ENCODE measurements at regions not wholly inside any gene's neighbourhood (a gene's known extent, or its start where the extent isn't known, plus 50 kb on each side); places are given as distances from the start of the nearest gene placed in this dataset.

DNA sequence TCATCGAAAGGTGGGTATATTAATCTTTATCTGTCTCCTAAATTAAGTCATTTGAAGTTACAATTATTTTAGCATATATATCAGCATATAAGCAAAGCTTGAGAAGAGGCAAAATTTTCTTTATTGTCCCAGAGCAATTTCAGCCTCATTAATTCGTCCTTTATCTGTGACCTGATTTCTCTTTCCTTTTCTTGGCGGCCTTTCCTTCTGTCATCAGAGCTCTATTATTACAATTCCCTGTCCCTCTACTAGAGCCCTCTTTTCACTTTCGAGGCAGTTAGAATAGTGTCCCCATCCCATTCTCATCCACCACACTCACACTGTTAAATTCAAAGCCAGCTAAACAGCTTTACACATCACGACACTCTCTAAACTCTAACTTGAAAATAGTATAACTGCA, 1293.2 kb upstream of the FAM98A start:
- Histone ChIP-seq H3K4me1 (ENCODE audit: control insufficient read depth, insufficient read depth, low read length) (no peaks in the 10 kb centered on the region), H3K27ac (ENCODE audit: low read length) (no peak overlapping the region), H3K9me3 (ENCODE audit: control insufficient read depth, low read length) (no peaks in the 10 kb centered on the region), H3K27me3 (ENCODE audit: control insufficient read depth, insufficient read depth) (no peaks in the 10 kb centered on the region), H3K4me3 (ENCODE audit: low read length) (no peak overlapping the region)
- ATAC-seq, result peak in 1 of 2 donors; percentile 41
- intact Hi-C loops (cut with DNase I), result no loop called here
- WGBS, result 57% methylated on average over 5 of the region's 5 CpGs
- DNase-seq, result no peak

DNA sequence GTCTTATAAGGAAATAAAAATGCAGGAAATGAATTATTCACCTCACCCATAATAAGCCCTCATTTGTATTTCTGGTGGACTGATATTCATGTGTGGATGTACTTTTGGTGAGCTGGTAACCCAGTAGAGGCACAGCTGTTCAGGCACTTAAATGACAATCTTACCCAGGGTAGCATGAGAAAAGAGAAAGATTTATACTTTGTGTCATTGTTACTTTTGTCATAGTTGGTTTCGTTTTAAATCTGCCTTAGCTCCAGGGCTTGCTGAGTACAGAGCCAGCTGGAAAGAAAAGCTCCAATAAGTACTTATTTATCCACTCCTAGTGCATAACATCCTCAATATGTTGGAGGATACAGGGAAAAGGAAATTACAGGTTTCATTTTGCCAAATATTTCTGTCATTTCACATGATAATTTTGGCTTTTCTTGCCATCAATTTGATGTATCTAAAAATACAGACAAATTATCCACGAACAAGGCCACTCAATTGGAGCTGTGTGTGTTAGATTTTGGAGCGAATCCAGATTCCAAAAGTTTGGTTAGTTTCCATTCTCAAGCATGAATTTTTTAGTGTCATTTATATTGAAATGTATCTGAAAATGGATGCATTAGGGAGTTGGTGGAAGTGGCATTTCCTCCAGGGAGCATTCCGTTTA, 1276.1 kb upstream of the FAM98A start:
- Histone ChIP-seq H3K4me1 (ENCODE audit: control insufficient read depth, insufficient read depth, low read length) (no peaks in the 10 kb centered on the region), H3K4me3 (ENCODE audit: low read length) (no peak overlapping the region), H3K27me3 (ENCODE audit: control insufficient read depth, insufficient read depth) (no peaks in the 10 kb centered on the region), H3K27ac (ENCODE audit: low read length) (no peak overlapping the region), H3K9me3 (ENCODE audit: control insufficient read depth, low read length) (no peaks in the 10 kb centered on the region)
- intact Hi-C loops (cut with DNase I), result no loop called here
- no peak for DNase-seq
- 39% methylated on average over 4 of the region's 4 CpGs for WGBS
- no peak for ATAC-seq

- Histone ChIP-seq H3K9me3 (ENCODE audit: control insufficient read depth, low read length) (no peaks in the 10 kb centered on the region), H3K4me1 (ENCODE audit: control insufficient read depth, insufficient read depth, low read length) (no peaks in the 10 kb centered on the region), H3K4me3 (ENCODE audit: low read length) (no peak overlapping the region), H3K27ac (ENCODE audit: low read length) (no peak overlapping the region), H3K27me3 (ENCODE audit: control insufficient read depth, insufficient read depth) (no peaks in the 10 kb centered on the region)
- ATAC-seq, result no peak
- 75% methylated on average over 5 of the region's 5 CpGs for WGBS
- DNase-seq, result no peak
- intact Hi-C loops (cut with DNase I), result no loop called here
Measured at GRCh38 chr2:34853646-34854045, 1254.5 kb upstream of the FAM98A start.

GRCh38 chr2:34851804-34852203, 1252.7 kb upstream of the FAM98A start:
- DNase-seq (no peak), ATAC-seq (no peak)
- no peaks in the 10 kb centered on the region for H3K9me3 ChIP-seq (ENCODE audit: control insufficient read depth, low read length)
- H3K4me3 ChIP-seq (ENCODE audit: low read length), result no peak overlapping the region
- 79% methylated on average over 2 of the region's 2 CpGs for WGBS
- no peak overlapping the region for H3K27ac ChIP-seq (ENCODE audit: low read length)
- H3K27me3 ChIP-seq (ENCODE audit: control insufficient read depth, insufficient read depth), result no peaks in the 10 kb centered on the region
- intact Hi-C loops (cut with DNase I), result no loop called here
- no peaks in the 10 kb centered on the region for H3K4me1 ChIP-seq (ENCODE audit: control insufficient read depth, insufficient read depth, low read length)

DNA sequence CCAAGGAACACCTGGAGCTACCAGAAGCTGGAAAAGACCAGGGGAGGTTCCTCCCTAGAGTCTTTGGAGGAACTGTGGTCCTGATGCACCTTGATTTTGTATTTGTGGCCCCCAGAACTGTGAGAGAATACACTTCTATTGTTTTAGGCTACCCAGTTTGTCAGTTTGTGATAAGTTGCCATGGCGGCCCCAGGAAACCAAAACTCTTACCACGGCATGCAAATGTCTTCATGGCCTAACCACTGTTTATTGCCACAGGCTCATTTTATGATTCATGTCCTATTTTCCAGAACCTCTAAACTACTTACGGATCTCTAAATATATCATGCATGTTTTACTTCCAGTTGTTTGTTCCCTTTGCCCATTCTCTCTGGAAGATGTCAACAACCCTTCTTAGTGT, 1250.7 kb upstream of the FAM98A start:
- H3K9me3 ChIP-seq (ENCODE audit: control insufficient read depth, low read length), result no peaks in the 10 kb centered on the region
- no peaks in the 10 kb centered on the region for H3K27me3 ChIP-seq (ENCODE audit: control insufficient read depth, insufficient read depth)
- H3K4me1 ChIP-seq (ENCODE audit: control insufficient read depth, insufficient read depth, low read length), result no peaks in the 10 kb centered on the region
- ATAC-seq (no peak), DNase-seq (no peak)
- H3K27ac ChIP-seq (ENCODE audit: low read length), result no peak overlapping the region
- 83% methylated on average over 3 of the region's 3 CpGs for WGBS
- intact Hi-C loops (cut with DNase I), result no loop called here
- H3K4me3 ChIP-seq (ENCODE audit: low read length), result no peak overlapping the region

DNA sequence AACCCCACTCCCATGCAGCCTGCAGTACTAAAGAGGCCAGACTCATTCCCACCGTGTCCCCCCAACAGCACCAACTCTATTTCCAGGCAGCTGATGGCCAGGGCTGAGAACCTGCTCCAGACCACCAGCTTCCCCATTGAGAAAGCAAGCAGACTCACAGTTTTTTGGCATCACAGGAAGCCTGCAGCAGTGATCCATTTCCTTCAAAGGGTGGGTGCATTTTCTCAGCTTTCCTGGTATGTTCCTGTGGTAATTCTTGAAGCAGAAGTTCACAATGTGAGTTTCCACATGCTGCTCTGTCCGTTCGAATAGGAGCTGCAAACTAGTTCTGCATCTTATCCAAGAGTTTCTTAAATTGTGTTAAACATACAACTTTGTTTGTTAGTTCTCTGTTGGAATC, 1249.6 kb upstream of the FAM98A start:
- ATAC-seq (no peak), DNase-seq (no peak)
- no peak overlapping the region for H3K4me3 ChIP-seq (ENCODE audit: low read length)
- H3K27ac ChIP-seq (ENCODE audit: low read length), result no peak overlapping the region
- WGBS, result 61% methylated on average over 3 of the region's 3 CpGs
- intact Hi-C loops (cut with DNase I), result no loop called here
- no peaks in the 10 kb centered on the region for H3K9me3 ChIP-seq (ENCODE audit: control insufficient read depth, low read length)
- no peaks in the 10 kb centered on the region for H3K27me3 ChIP-seq (ENCODE audit: control insufficient read depth, insufficient read depth)
- no peaks in the 10 kb centered on the region for H3K4me1 ChIP-seq (ENCODE audit: control insufficient read depth, insufficient read depth, low read length)

- DNase-seq, result no peak
- H3K27me3 ChIP-seq (ENCODE audit: control insufficient read depth, insufficient read depth), result no peaks in the 10 kb centered on the region
- 62% methylated on average over 2 of the region's 2 CpGs for WGBS
- no peak overlapping the region for H3K27ac ChIP-seq (ENCODE audit: low read length)
- ATAC-seq, result no peak
- H3K9me3 ChIP-seq (ENCODE audit: control insufficient read depth, low read length), result no peaks in the 10 kb centered on the region
- intact Hi-C loops (cut with DNase I), result no loop called here
- H3K4me3 ChIP-seq (ENCODE audit: low read length), result no peak overlapping the region
- no peaks in the 10 kb centered on the region for H3K4me1 ChIP-seq (ENCODE audit: control insufficient read depth, insufficient read depth, low read length)
Measured at GRCh38 chr2:34848132-34848531, 1249.0 kb upstream of the FAM98A start.

GRCh38 chr2:34844629-34845028, 1245.5 kb upstream of the FAM98A start:
- no peak for DNase-seq
- Histone ChIP-seq H3K4me1 (ENCODE audit: control insufficient read depth, insufficient read depth, low read length) (no peaks in the 10 kb centered on the region), H3K4me3 (ENCODE audit: low read length) (no peak overlapping the region), H3K9me3 (ENCODE audit: control insufficient read depth, low read length) (no peaks in the 10 kb centered on the region), H3K27ac (ENCODE audit: low read length) (no peak overlapping the region), H3K27me3 (ENCODE audit: control insufficient read depth, insufficient read depth) (no peaks in the 10 kb centered on the region)
- intact Hi-C loops (cut with DNase I), result no loop called here
- no peak for ATAC-seq

DNA sequence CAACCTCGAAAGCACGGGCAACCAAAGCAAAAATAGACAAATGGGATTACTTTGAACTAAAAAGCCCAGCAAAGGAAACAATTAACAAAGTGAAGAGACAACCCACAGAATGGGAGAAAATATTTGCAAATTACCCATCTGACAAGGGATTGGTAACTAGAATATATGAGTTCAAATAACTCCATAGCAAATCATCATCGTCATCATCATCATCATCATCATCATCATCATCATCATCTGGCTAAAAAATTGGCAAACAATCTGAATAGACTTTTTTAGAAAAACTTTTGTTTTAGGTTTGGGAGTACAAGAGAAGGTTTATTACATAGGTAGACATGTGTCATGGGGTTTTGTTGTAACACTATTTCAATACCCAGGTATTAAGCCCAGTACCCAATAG, 1239.3 kb upstream of the FAM98A start:
- intact Hi-C loops (cut with DNase I), result no loop called here
- H3K4me1 ChIP-seq (ENCODE audit: control insufficient read depth, insufficient read depth, low read length), result no peaks in the 10 kb centered on the region
- H3K27ac ChIP-seq (ENCODE audit: low read length), result no peak overlapping the region
- ATAC-seq (no peak), DNase-seq (no peak)
- H3K9me3 ChIP-seq (ENCODE audit: control insufficient read depth, low read length), result no peaks in the 10 kb centered on the region
- no peaks in the 10 kb centered on the region for H3K27me3 ChIP-seq (ENCODE audit: control insufficient read depth, insufficient read depth)
- H3K4me3 ChIP-seq (ENCODE audit: low read length), result no peak overlapping the region
- 89% methylated on average over 3 of the region's 3 CpGs for WGBS

- WGBS, result 79% methylated on average over 1 of the region's 1 CpG
- no peaks in the 10 kb centered on the region for H3K4me1 ChIP-seq (ENCODE audit: control insufficient read depth, insufficient read depth, low read length)
Measured at GRCh38 chr2:34836361-34836760, 1237.3 kb upstream of the FAM98A start.

GRCh38 chr2:34831096-34831495, 1232.0 kb upstream of the FAM98A start:
- no peaks in the 10 kb centered on the region for H3K9me3 ChIP-seq (ENCODE audit: control insufficient read depth, low read length)
- DNase-seq (no peak), ATAC-seq (peak in 1 of 2 donors; percentile 50)
- no peak overlapping the region for H3K4me3 ChIP-seq (ENCODE audit: low read length)
- H3K4me1 ChIP-seq (ENCODE audit: control insufficient read depth, insufficient read depth, low read length), result no peaks in the 10 kb centered on the region
- 73% methylated on average over 4 of the region's 4 CpGs for WGBS
- H3K27me3 ChIP-seq (ENCODE audit: control insufficient read depth, insufficient read depth), result no peaks in the 10 kb centered on the region
- intact Hi-C loops (cut with DNase I), result no loop called here
- H3K27ac ChIP-seq (ENCODE audit: low read length), result no peak overlapping the region

More at GRCh38 chr2:34836361-34836760, 1237.3 kb upstream of the FAM98A start:
- no peak for ATAC-seq
- intact Hi-C loops (cut with DNase I), result no loop called here
- Histone ChIP-seq H3K4me3 (ENCODE audit: low read length) (no peak overlapping the region), H3K9me3 (ENCODE audit: control insufficient read depth, low read length) (no peaks in the 10 kb centered on the region), H3K27ac (ENCODE audit: low read length) (no peak overlapping the region), H3K27me3 (ENCODE audit: control insufficient read depth, insufficient read depth) (no peaks in the 10 kb centered on the region)
- no peak for DNase-seq

DNA sequence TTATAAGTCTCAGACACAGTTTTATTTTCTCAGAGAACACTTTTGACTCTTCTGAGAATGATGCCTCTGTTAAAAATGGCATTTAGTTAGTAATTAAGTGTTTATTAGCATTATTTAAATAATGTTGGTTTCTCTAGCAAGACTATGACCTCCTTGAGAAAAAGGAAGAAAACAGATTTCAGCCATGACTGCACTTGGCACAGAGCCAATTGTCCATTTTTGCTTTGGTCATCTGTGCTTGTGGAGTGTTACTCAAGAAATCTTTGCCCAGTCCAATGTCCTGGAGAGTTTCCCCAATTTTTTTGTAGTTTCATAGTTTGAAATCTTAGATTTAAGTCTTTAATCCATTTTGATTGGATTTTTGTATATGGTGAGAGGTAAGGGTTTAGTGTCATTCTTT, 1229.4 kb upstream of the FAM98A start:
- ATAC-seq, result no peak
- DNase-seq, result no peak
- intact Hi-C loops (cut with DNase I), result no loop called here
- no peaks in the 10 kb centered on the region for H3K9me3 ChIP-seq (ENCODE audit: control insufficient read depth, low read length)
- no peak overlapping the region for H3K4me3 ChIP-seq (ENCODE audit: low read length)
- no peaks in the 10 kb centered on the region for H3K4me1 ChIP-seq (ENCODE audit: control insufficient read depth, insufficient read depth, low read length)
- H3K27me3 ChIP-seq (ENCODE audit: control insufficient read depth, insufficient read depth), result no peaks in the 10 kb centered on the region
- H3K27ac ChIP-seq (ENCODE audit: low read length), result no peak overlapping the region

Measured in right cardiac atrium (tissue), 5 donors.